PFSK-1 (cell line): ENCODE measurements at regions not wholly inside any gene's neighbourhood (a gene's known extent, or its start where the extent isn't known, plus 50 kb on each side); places are given as distances from the start of the nearest gene placed in this dataset.

Source experiments
- FOXP2 ChIP-seq: optimal IDR thresholded peaks from 2 replicates; pipeline ENCODE3; 2011; ENCODE audit warnings: borderline replicate concordance, control low read depth, inconsistent platforms; ENCODE audit not compliant: insufficient read depth; ENCODE audit errors: extremely low read length, extremely low read depth
- POLR2AphosphoS5 ChIP-seq: IDR thresholded peaks from 2 replicates; pipeline ENCODE4 v1.6.1; 2012; ENCODE audit warnings: low read depth, mild to moderate bottlenecking, control low read depth, low read length, moderate library complexity
- REST ChIP-seq, 2 experiments: IDR thresholded peaks; 2 replicates each; pipeline versions ENCODE4 v1.6.1 to v1.8.0; 2011 to 2012; ENCODE audit warnings: low read depth in 2 of 2, low read length in 2 of 2, control low read depth in 1 of 2, inconsistent platforms in 1 of 2, mild to moderate bottlenecking in 1 of 2, moderate library complexity in 1 of 2; ENCODE audit not compliant: insufficient read depth in 1 of 2
- SIN3A ChIP-seq: IDR thresholded peaks from 2 replicates; pipeline ENCODE4 v1.6.1; 2012; ENCODE audit warnings: mild to moderate bottlenecking, low read length, moderate library complexity, borderline replicate concordance; ENCODE audit not compliant: insufficient read depth
- TAF1 ChIP-seq: IDR thresholded peaks from 2 replicates; pipeline ENCODE4 v1.6.1; 2012; ENCODE audit warnings: low read length, control low read depth, borderline replicate concordance; ENCODE audit not compliant: insufficient read depth

- no peak for TF ChIP-seq POLR2AphosphoS5
- TF ChIP-seq SIN3A: no peak
- no peak for TF ChIP-seq REST (IDR thresholded peaks at IDR 0.05; ENCODE audit: insufficient read depth in 1 of 2, low read depth in 2 of 2, low read length in 2 of 2)
- no peak for TF ChIP-seq TAF1
- no peak for TF ChIP-seq FOXP2
Measured at GRCh38 chr4:130178106-130178505, 1082.2 kb downstream of the C4orf33 start.

GRCh38 chr4:130183096-130183495, 1087.1 kb downstream of the C4orf33 start:
- TF ChIP-seq POLR2AphosphoS5: no peak
- TF ChIP-seq REST (IDR thresholded peaks at IDR 0.05; ENCODE audit: insufficient read depth in 1 of 2, low read depth in 2 of 2, low read length in 2 of 2): no peak
- no peak for TF ChIP-seq TAF1
- no peak for TF ChIP-seq FOXP2
- no peak for TF ChIP-seq SIN3A

- TF ChIP-seq TAF1 (no peak), FOXP2 (no peak), POLR2AphosphoS5 (no peak), SIN3A (no peak), REST (IDR thresholded peaks at IDR 0.05; ENCODE audit: insufficient read depth in 1 of 2, low read depth in 2 of 2, low read length in 2 of 2) (no peak)
Measured at GRCh38 chr4:130183766-130184165, 1087.8 kb downstream of the C4orf33 start.

GRCh38 chr4:130185123-130185522, 1089.2 kb downstream of the C4orf33 start:
- no peak for TF ChIP-seq REST (IDR thresholded peaks at IDR 0.05; ENCODE audit: insufficient read depth in 1 of 2, low read depth in 2 of 2, low read length in 2 of 2)

- TF ChIP-seq REST (IDR thresholded peaks at IDR 0.05; ENCODE audit: insufficient read depth in 1 of 2, low read depth in 2 of 2, low read length in 2 of 2): no peak
- no peak for TF ChIP-seq FOXP2
- no peak for TF ChIP-seq SIN3A
Measured at GRCh38 chr4:130186931-130187330, 1091.0 kb downstream of the C4orf33 start.
